ENCODE measurements at regions not wholly inside any gene's neighbourhood (a gene's known extent, or its start where the extent isn't known, plus 50 kb on each side); places are given as distances from the start of the nearest gene placed in this dataset.

DNA sequence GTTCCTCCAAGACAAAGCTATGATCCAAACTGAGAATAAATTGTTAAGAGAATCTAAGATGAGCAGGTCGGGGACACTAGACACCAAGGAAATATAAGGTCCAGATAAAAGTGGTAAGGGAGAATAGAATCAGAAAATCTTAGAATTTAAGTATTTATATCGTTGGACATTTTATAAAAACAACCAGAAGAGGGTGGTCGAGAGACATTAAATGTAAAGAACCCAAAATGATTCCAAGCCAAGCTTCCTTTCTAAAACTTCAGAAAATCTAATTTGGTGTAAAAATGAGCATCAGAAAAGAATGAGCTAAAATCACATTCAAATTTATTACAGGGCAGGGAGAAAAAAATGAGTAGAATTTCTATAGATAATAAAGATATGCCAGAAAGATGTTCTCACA, 97.8 kb upstream of the OGFRL1 start:
- H3K4me3 ChIP-seq (ENCODE audit: low read depth, low read length) = no peak overlapping the region
- in situ Hi-C loops (cut with HindIII; ENCODE audit: low sequenced_read_pairs) = loop anchor here (5.0 to 25.0 kb wide), 2 partner anchors 176 to 321 kb away; no protein-coding TSS in a partner anchor
- DNase-seq (ENCODE audit: low read depth) = peak; percentile 31
- TF ChIP-seq, protein P1, sequence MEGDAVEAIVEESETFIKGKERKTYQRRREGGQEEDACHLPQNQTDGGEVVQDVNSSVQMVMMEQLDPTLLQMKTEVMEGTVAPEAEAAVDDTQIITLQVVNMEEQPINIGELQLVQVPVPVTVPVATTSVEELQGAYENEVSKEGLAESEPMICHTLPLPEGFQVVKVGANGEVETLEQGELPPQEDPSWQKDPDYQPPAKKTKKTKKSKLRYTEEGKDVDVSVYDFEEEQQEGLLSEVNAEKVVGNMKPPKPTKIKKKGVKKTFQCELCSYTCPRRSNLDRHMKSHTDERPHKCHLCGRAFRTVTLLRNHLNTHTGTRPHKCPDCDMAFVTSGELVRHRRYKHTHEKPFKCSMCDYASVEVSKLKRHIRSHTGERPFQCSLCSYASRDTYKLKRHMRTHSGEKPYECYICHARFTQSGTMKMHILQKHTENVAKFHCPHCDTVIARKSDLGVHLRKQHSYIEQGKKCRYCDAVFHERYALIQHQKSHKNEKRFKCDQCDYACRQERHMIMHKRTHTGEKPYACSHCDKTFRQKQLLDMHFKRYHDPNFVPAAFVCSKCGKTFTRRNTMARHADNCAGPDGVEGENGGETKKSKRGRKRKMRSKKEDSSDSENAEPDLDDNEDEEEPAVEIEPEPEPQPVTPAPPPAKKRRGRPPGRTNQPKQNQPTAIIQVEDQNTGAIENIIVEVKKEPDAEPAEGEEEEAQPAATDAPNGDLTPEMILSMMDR (IDR thresholded peaks at IDR 0.05; ENCODE audit: low read depth, low read length, missing control alignments) = no peak

DNA sequence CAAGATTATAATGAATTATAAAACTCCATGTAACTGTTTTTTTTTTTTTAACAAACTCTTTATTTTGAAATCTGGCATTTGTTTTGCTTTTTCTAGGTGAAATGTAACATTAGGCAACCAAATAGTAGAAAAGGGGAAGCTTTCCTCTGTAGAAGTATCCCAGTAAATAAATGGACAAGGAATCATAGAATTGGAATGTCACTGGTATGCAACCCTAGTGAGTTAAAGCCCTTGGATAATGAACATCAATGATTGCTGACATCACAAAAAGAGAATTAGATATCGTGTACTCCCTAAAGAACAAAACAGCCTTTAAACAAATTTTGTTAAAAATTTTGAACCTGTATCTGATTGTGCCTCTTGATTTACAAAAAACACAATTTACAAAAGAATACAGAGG, 93.9 kb upstream of the OGFRL1 start:
- DNase-seq (ENCODE audit: low read depth) = peak; percentile 59
- TF ChIP-seq, protein P1 (IDR thresholded peaks at IDR 0.05; ENCODE audit: low read depth, low read length, missing control alignments) = no peak
- in situ Hi-C loops (cut with HindIII; ENCODE audit: low sequenced_read_pairs) = loop anchor here (5.0 to 25.0 kb wide), 2 partner anchors 173 to 318 kb away; no protein-coding TSS in a partner anchor
- H3K4me3 ChIP-seq (ENCODE audit: low read depth, low read length) = no peak overlapping the region

DNA sequence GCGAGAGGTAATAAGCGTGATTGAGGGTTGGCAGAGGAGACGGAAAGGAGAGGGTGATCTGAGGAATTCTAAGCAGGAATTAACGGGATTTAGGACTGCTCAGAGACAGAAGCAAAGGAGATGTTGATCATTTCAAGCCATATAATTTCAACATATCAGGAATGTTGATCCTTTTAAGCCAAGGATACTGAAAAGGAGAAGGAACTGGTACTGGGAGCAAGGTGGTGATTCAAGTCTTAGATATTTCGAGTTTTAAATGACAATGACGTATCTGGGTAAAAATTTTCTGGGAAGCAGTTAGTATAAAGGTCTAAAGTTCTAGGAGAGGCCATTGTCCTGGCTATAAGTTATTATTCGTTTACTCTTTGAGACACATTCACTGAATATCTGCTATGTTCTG, 91.3 kb upstream of the OGFRL1 start:
- no peak for DNase-seq (ENCODE audit: low read depth)
- TF ChIP-seq, protein P1 (IDR thresholded peaks at IDR 0.05; ENCODE audit: low read depth, low read length, missing control alignments) = no peak
- in situ Hi-C loops (cut with HindIII; ENCODE audit: low sequenced_read_pairs) = loop anchor here (25.0 kb wide), 1 partner anchor 315 kb away; no protein-coding TSS in a partner anchor
- H3K4me3 ChIP-seq (ENCODE audit: low read depth, low read length) = no peak overlapping the region

DNA sequence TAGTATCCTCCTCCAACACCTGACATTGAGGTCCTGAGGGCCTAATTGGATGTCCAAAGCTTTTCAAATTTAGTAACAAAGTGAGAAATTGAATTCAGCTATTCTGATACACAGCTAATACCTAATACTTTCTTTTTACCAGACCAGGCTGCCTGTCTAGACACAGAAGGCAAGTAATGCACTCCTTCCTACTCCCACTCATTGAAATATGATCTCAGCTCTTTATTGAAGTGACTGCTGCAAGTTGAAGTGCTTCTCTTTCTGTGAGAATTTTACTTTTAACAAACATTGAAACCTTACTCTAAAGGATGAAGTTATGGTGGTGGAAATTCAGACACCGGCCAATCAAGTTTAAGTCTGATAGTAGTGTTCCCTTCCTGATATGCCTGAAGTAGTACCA, 90.8 kb upstream of the OGFRL1 start:
- in situ Hi-C loops (cut with HindIII; ENCODE audit: low sequenced_read_pairs) = loop anchor here (25.0 kb wide), 1 partner anchor 315 kb away; no protein-coding TSS in a partner anchor
- no peak overlapping the region for H3K4me3 ChIP-seq (ENCODE audit: low read depth, low read length)
- TF ChIP-seq, protein P1 (IDR thresholded peaks at IDR 0.05; ENCODE audit: low read depth, low read length, missing control alignments) = no peak
- no peak for DNase-seq (ENCODE audit: low read depth)

DNA sequence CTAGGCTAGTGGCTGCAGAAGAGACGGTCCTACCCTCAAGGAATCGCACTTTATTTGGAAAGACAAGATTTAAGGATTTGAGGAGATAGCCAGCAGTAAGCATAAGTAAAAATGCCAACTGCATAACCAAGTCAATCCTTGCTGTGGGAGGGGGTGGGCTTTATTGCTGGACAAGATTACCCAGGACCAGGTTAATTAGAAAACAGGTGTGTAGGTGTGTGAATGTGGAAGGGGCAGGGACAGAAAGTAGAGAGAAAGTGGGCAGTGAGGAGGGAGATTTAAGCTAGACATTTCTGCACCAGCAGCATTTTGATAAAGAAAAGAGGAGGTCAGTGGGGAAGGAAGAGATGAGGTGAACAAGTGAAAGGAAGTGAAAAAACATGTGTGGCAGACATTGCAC, 89.7 kb upstream of the OGFRL1 start:
- TF ChIP-seq, protein P1 (IDR thresholded peaks at IDR 0.05; ENCODE audit: low read depth, low read length, missing control alignments) = no peak
- no peak for DNase-seq (ENCODE audit: low read depth)
- H3K4me3 ChIP-seq (ENCODE audit: low read depth, low read length) = no peak overlapping the region
- in situ Hi-C loops (cut with HindIII; ENCODE audit: low sequenced_read_pairs) = loop anchor here (25.0 kb wide), 1 partner anchor 313 kb away; no protein-coding TSS in a partner anchor

DNA sequence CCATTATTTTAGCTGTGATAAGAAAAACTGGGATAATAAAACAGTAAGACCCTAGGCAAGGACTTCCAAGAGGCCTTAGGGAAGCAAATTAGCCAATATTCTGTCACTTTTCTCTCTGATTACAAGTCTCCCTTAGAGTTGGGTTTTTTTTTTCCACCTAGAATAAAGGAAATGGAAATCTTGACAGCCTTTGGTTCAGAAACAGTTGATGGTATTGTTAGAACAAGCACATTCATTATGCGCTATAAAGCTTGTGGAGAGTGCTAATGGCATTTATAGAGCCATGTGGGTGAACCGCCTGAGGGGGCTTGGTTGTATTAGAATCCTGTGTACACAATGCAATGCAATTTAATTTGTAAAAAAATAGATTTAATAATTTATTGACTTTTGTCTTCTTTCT, 88.9 kb upstream of the OGFRL1 start:
- no peak for DNase-seq (ENCODE audit: low read depth)
- in situ Hi-C loops (cut with HindIII; ENCODE audit: low sequenced_read_pairs) = loop anchor here (25.0 kb wide), 1 partner anchor 313 kb away; no protein-coding TSS in a partner anchor
- no peak overlapping the region for H3K4me3 ChIP-seq (ENCODE audit: low read depth, low read length)
- TF ChIP-seq, protein P1 (IDR thresholded peaks at IDR 0.05; ENCODE audit: low read depth, low read length, missing control alignments) = no peak

Measured in astrocyte of the cerebellum (primary cell).